Colonic mucosa (tissue), 4 donors: ENCODE measurements at regions not wholly inside any gene's neighbourhood (a gene's known extent, or its start where the extent isn't known, plus 50 kb on each side); places are given as distances from the start of the nearest gene placed in this dataset.
"Not testable (repeated sequence)": the region's sequence is repeated elsewhere in the genome, so short reads cannot be mapped to it uniquely, and the experiment has no call there.

Experiments
- DNase-seq: peaks from one replicate; pipeline ENCODE4 v3.0.0-alpha.2; 2020
- H3K27ac ChIP-seq: fragments of 200-600 bp; one replicate; pipeline ENCODE4 v1.8.0; 2021
- H3K27me3 ChIP-seq: fragments of 200-600 bp; one replicate; pipeline ENCODE4 v1.8.0; 2021
- H3K36me3 ChIP-seq: fragments of 200-600 bp; one replicate; pipeline ENCODE4 v1.8.0; 2021
- H3K4me1 ChIP-seq: fragments of 200-600 bp; one replicate; pipeline ENCODE4 v1.8.0; 2021; ENCODE audit warnings: mild to moderate bottlenecking
- H3K4me3 ChIP-seq: fragments of 200-600 bp; one replicate; pipeline ENCODE4 v1.8.0; 2021
- H3K9ac ChIP-seq, 2 donors: one replicate each; pipeline ENCODE4 v1.7.0; 2013; ENCODE audit warnings: control low read depth in 2 of 2, low read depth in 2 of 2, low read length in 2 of 2
- H3K9me3 ChIP-seq: fragments of 200-600 bp; one replicate; pipeline ENCODE4 v1.8.0; 2021
- CTCF ChIP-seq: fragments of 200-600 bp; IDR thresholded peaks from one replicate; pipeline ENCODE4 v1.8.0; 2022; ENCODE audit warnings: antibody characterized with exemption, mild to moderate bottlenecking
- intact Hi-C: fragments of 100-400 bp; cut with DNase I; formaldehyde crosslinking; loops from one replicate; pipeline ENCODE4 v1.14.1; 2022
- donor health status: healthy.
- donor health status: DM: no; HTN: no; CAD: no.
- donor health status: DM: no; HTN: no; CAD: no.

GRCh38 chr5:9765419-9766140 lies 135.4 kb upstream of the TAS2R1 start:
- Histone ChIP-seq H3K27me3 (no peaks in the 10 kb centered on the region), H3K4me1 (no peaks in the 10 kb centered on the region), H3K9ac (no peak overlapping the region), H3K27ac (no peak overlapping the region), H3K36me3 (no peaks in the 10 kb centered on the region), H3K9me3 (no peaks in the 10 kb centered on the region), H3K4me3 (no peak overlapping the region)
- no peak for TF ChIP-seq CTCF
- intact Hi-C loops, result no loop called here
- no peak for DNase-seq

GRCh38 chr5:9761706-9762105 lies 131.6 kb upstream of the TAS2R1 start:
- Histone ChIP-seq H3K27me3 (no peaks in the 10 kb centered on the region), H3K9me3 (no peaks in the 10 kb centered on the region), H3K9ac (no peak overlapping the region), H3K27ac (no peak overlapping the region), H3K4me1 (no peaks in the 10 kb centered on the region), H3K4me3 (no peak overlapping the region), H3K36me3 (no peaks in the 10 kb centered on the region)
- intact Hi-C loops, result no loop called here
- no peak for TF ChIP-seq CTCF
- no peak for DNase-seq

GRCh38 chr5:9752670-9753069 lies 122.5 kb upstream of the TAS2R1 start:
- H3K9me3 ChIP-seq, H3K9ac ChIP-seq, H3K27me3 ChIP-seq, H3K4me1 ChIP-seq, H3K36me3 ChIP-seq, H3K4me3 ChIP-seq, intact Hi-C loops, DNase-seq, H3K27ac ChIP-seq: not testable (repeated sequence)

GRCh38 chr5:9743507-9743906 lies 113.4 kb upstream of the TAS2R1 start:
- no peak for DNase-seq
- H3K9me3 ChIP-seq, result no peaks in the 10 kb centered on the region
- no peaks in the 10 kb centered on the region for H3K36me3 ChIP-seq
- H3K9ac ChIP-seq, result no peak overlapping the region
- intact Hi-C loops, result no loop called here
- H3K27me3 ChIP-seq, result no peaks in the 10 kb centered on the region
- H3K4me3 ChIP-seq, result no peak overlapping the region
- TF ChIP-seq CTCF, result no peak
- H3K4me1 ChIP-seq, result no peaks in the 10 kb centered on the region
- H3K27ac ChIP-seq, result no peak overlapping the region

- Histone ChIP-seq H3K27ac (no peak overlapping the region), H3K4me1 (no peaks in the 10 kb centered on the region), H3K27me3 (no peaks in the 10 kb centered on the region), H3K9me3 (no peaks in the 10 kb centered on the region), H3K36me3 (no peaks in the 10 kb centered on the region), H3K4me3 (no peak overlapping the region), H3K9ac (no peak overlapping the region)
- TF ChIP-seq CTCF, result no peak
- DNase-seq, result no peak
- intact Hi-C loops, result no loop called here
Observed at GRCh38 chr5:9742848-9743247, 112.7 kb upstream of the TAS2R1 start.

- no peaks in the 10 kb centered on the region for H3K27me3 ChIP-seq
- H3K4me3 ChIP-seq, result no peak overlapping the region
- no peak overlapping the region for H3K9ac ChIP-seq
- TF ChIP-seq CTCF, result no peak
- no peaks in the 10 kb centered on the region for H3K4me1 ChIP-seq
- intact Hi-C loops, result no loop called here
- no peak for DNase-seq
- H3K36me3 ChIP-seq, result no peaks in the 10 kb centered on the region
- no peak overlapping the region for H3K27ac ChIP-seq
- no peaks in the 10 kb centered on the region for H3K9me3 ChIP-seq
Observed at GRCh38 chr5:9739135-9739534, 109.0 kb upstream of the TAS2R1 start.
